Omental fat pad (tissue), 3 donors: ENCODE measurements at regions not wholly inside any gene's neighbourhood (a gene's known extent, or its start where the extent isn't known, plus 50 kb on each side); places are given as distances from the start of the nearest gene placed in this dataset.

ENCODE experiments used
- ATAC-seq: fragments of 150-250 bp; one replicate; pipeline ENCODE4 v1.9.1; 2016; ENCODE audit warnings: mild to moderate bottlenecking, moderate library complexity; ENCODE audit not compliant: low FRiP score
- DNase-seq: peaks from one replicate; pipeline ENCODE4 v3.0.0-alpha.2; 2019; ENCODE audit warnings: low spot score
- CTCF ChIP-seq, 3 donors: fragments of 450-650 bp; IDR thresholded peaks; one replicate each; pipeline ENCODE4 v1.5.1; 2016 to 2017; ENCODE audit warnings: antibody characterized with exemption in 3 of 3, mild to moderate bottlenecking in 3 of 3, moderate library complexity in 2 of 3

- ATAC-seq: no peak
- DNase-seq: no peak
- TF ChIP-seq CTCF (IDR thresholded peaks at IDR 0.05): no peak
Measured at GRCh38 chr16:8370374-8371270, 219.7 kb downstream of the TMEM114 start.

- no peak for TF ChIP-seq CTCF (IDR thresholded peaks at IDR 0.05)
- ATAC-seq: no peak
Measured at GRCh38 chr16:8358937-8359336, 231.4 kb downstream of the TMEM114 start.

GRCh38 chr16:8355675-8356074 is 234.6 kb downstream of the TMEM114 start:
- DNase-seq (no peak), ATAC-seq (no peak)
- TF ChIP-seq CTCF (IDR thresholded peaks at IDR 0.05): no peak

More at GRCh38 chr16:8358937-8359336, 231.4 kb downstream of the TMEM114 start:
- DNase-seq: no peak

- no peak for DNase-seq
- no peak for ATAC-seq
- TF ChIP-seq CTCF (IDR thresholded peaks at IDR 0.05): no peak
Measured at GRCh38 chr16:8346294-8346693, 244.0 kb downstream of the TMEM114 start.

- no peak for TF ChIP-seq CTCF (IDR thresholded peaks at IDR 0.05)
- DNase-seq (no peak), ATAC-seq (no peak)
Measured at GRCh38 chr16:8342276-8342675, 248.0 kb downstream of the TMEM114 start.

- DNase-seq (no peak), ATAC-seq (no peak)
- TF ChIP-seq CTCF (IDR thresholded peaks at IDR 0.05): no peak
Measured at GRCh38 chr16:8330761-8331160, 259.6 kb downstream of the TMEM114 start.

GRCh38 chr16:8326232-8326631 is 264.1 kb downstream of the TMEM114 start:
- DNase-seq (no peak), ATAC-seq (no peak)
- TF ChIP-seq CTCF (IDR thresholded peaks at IDR 0.05): no peak
